Keratinocyte (primary cell): ENCODE measurements at regions not wholly inside any gene's neighbourhood (a gene's known extent, or its start where the extent isn't known, plus 50 kb on each side); places are given as distances from the start of the nearest gene placed in this dataset.

Experiments
- DNase-seq: peaks from one replicate; pipeline ENCODE4 v3.0.0-alpha.2; 2011; ENCODE audit warnings: low read depth, missing footprints, low spot score
- FAIRE-seq: peaks from 2 replicates; lab custom pipeline; 2011; peaks lifted over from hg19 to GRCh38; lab: Jason Lieb, UNC
- H2AFZ ChIP-seq: 2 replicates; pipeline ENCODE4 v1.6.0; 2012; ENCODE audit warnings: low read length, control low read depth, inconsistent platforms; ENCODE audit not compliant: control insufficient read depth
- H3K27ac ChIP-seq: 2 replicates; pipeline ENCODE4 v1.5.1; 2011; ENCODE audit warnings: low read length; ENCODE audit not compliant: control insufficient read depth, insufficient read depth
- H3K27me3 ChIP-seq: 3 replicates; pipeline ENCODE4 v1.6.0; 2011; ENCODE audit warnings: low read length; ENCODE audit not compliant: control insufficient read depth, insufficient read depth; ENCODE audit errors: extremely low read depth
- H3K36me3 ChIP-seq, 2 experiments: 2 replicates in 1 of 2; 3 replicates in 1 of 2; pipeline ENCODE4 v1.5.1; 2011; ENCODE audit warnings: low read length in 2 of 2, mild to moderate bottlenecking in 1 of 2; ENCODE audit not compliant: control insufficient read depth in 2 of 2, insufficient read depth in 2 of 2; ENCODE audit errors: extremely low read depth in 1 of 2
- H3K4me1 ChIP-seq: 3 replicates; pipeline ENCODE4 v1.5.1; 2011; ENCODE audit warnings: low read length; ENCODE audit not compliant: control insufficient read depth, insufficient read depth; ENCODE audit errors: extremely low read depth
- H3K4me2 ChIP-seq: 3 replicates; pipeline ENCODE4 v1.6.0; 2011; ENCODE audit warnings: low read depth, low read length; ENCODE audit not compliant: control insufficient read depth, insufficient read depth; ENCODE audit errors: extremely low read depth
- H3K4me3 ChIP-seq, 3 experiments: fragments of 200-600 bp in 1 of 3; sonication (generic) in 1 of 3; 2 replicates in 2 of 3; 3 replicates in 1 of 3; pipeline ENCODE4 v1.5.1; 2011 to 2016; ENCODE audit warnings: low read length in 3 of 3, mild to moderate bottlenecking in 3 of 3, control low read depth in 2 of 3, inconsistent platforms in 1 of 3, low read depth in 1 of 3, mixed read lengths in 1 of 3, mixed run types in 1 of 3, moderate library complexity in 1 of 3; ENCODE audit not compliant: control insufficient read depth in 2 of 3, insufficient read depth in 2 of 3; ENCODE audit errors: extremely low read depth in 1 of 3
- H3K79me2 ChIP-seq: 2 replicates; pipeline ENCODE4 v1.6.0; 2012; ENCODE audit warnings: low read length; ENCODE audit not compliant: control insufficient read depth, insufficient read depth
- H3K9ac ChIP-seq: 3 replicates; pipeline ENCODE4 v1.6.0; 2011; ENCODE audit warnings: low read length; ENCODE audit not compliant: control insufficient read depth, insufficient read depth; ENCODE audit errors: extremely low read depth
- H3K9me1 ChIP-seq: 3 replicates; pipeline ENCODE4 v1.6.0; 2011; ENCODE audit warnings: low read length; ENCODE audit not compliant: control insufficient read depth, insufficient read depth; ENCODE audit errors: extremely low read depth
- H3K9me3 ChIP-seq: 2 replicates; pipeline ENCODE4 v1.5.1; 2012; ENCODE audit warnings: low read depth, low read length; ENCODE audit not compliant: control insufficient read depth
- H4K20me1 ChIP-seq: 3 replicates; pipeline ENCODE4 v1.6.0; 2011; ENCODE audit warnings: low read length; ENCODE audit not compliant: control insufficient read depth, insufficient read depth; ENCODE audit errors: extremely low read depth
- CTCF ChIP-seq, 3 experiments: IDR thresholded peaks in 1 of 3; conservative IDR thresholded peaks in 1 of 3; optimal IDR thresholded peaks in 1 of 3; 2 replicates in 2 of 3; 3 replicates in 1 of 3; pipeline versions ENCODE3 to v1.5.1; 2011; ENCODE audit warnings: low read length in 3 of 3, mild to moderate bottlenecking in 3 of 3, moderate library complexity in 2 of 3, control low read depth in 1 of 3, inconsistent platforms in 1 of 3; ENCODE audit not compliant: insufficient read depth in 2 of 3; ENCODE audit errors: extremely low read depth in 1 of 3
- EZH2 ChIP-seq: IDR thresholded peaks from one replicate; pipeline ENCODE4 v1.6.1; 2012; ENCODE audit warnings: inconsistent platforms, mild to moderate bottlenecking, low read length, moderate library complexity
- dilution Hi-C: fragments of 300-500 bp; cut with MboI; formaldehyde crosslinking; loops from one replicate; pipeline ENCODE4 v1.7.0; 2020; ENCODE audit warnings: low sequenced_read_pairs; ENCODE audit not compliant: extremely low pct_ligation_motif_present

- H3K4me2 ChIP-seq, result no peak overlapping the region
- no peak for FAIRE-seq
- no peaks in the 10 kb centered on the region for H4K20me1 ChIP-seq
Measured at GRCh38 chr2:177068967-177069366, 143.6 kb upstream of the HNRNPA3 start.

GRCh38 chr2:177072090-177072489, 140.5 kb upstream of the HNRNPA3 start:
- Histone ChIP-seq H3K9me1 (no peaks in the 10 kb centered on the region), H3K27ac (no peak overlapping the region), H3K4me3 (no peak overlapping the region), H3K4me1 (no peaks in the 10 kb centered on the region), H3K27me3 (no peaks in the 10 kb centered on the region), H4K20me1 (no peaks in the 10 kb centered on the region), H3K9ac (no peak overlapping the region), H3K36me3 (no peaks in the 10 kb centered on the region), H3K9me3 (no peaks in the 10 kb centered on the region), H2AFZ (no peak overlapping the region), H3K79me2 (no peaks in the 10 kb centered on the region), H3K4me2 (no peak overlapping the region)
- FAIRE-seq (no peak), DNase-seq (no peak)
- TF ChIP-seq EZH2 (no peak), CTCF (optimal IDR thresholded peaks at IDR 0.05 in 1 of 3, IDR thresholded peaks at IDR 0.05 in 1 of 3, conservative IDR thresholded peaks at IDR 0.05 in 1 of 3; ENCODE audit: extremely low read depth in 1 of 3, insufficient read depth in 2 of 3, low read length in 3 of 3) (no peak)
- dilution Hi-C loops, result no loop called here

More at GRCh38 chr2:177068967-177069366, 143.6 kb upstream of the HNRNPA3 start:
- Histone ChIP-seq H3K27ac (no peak overlapping the region), H2AFZ (no peak overlapping the region), H3K4me1 (no peaks in the 10 kb centered on the region), H3K36me3 (no peaks in the 10 kb centered on the region), H3K79me2 (no peaks in the 10 kb centered on the region), H3K9me3 (no peaks in the 10 kb centered on the region), H3K9ac (no peak overlapping the region), H3K4me3 (no peak overlapping the region), H3K27me3 (no peaks in the 10 kb centered on the region), H3K9me1 (no peaks in the 10 kb centered on the region)
- dilution Hi-C loops, result no loop called here
- no peak for TF ChIP-seq EZH2
- DNase-seq, result no peak

- no peak overlapping the region for H3K9ac ChIP-seq
- H4K20me1 ChIP-seq, result no peaks in the 10 kb centered on the region
- no peaks in the 10 kb centered on the region for H3K4me1 ChIP-seq
- H3K4me2 ChIP-seq, result no peak overlapping the region
- no peak overlapping the region for H2AFZ ChIP-seq
- FAIRE-seq, result no peak
- H3K4me3 ChIP-seq, result no peak overlapping the region
- no peak for DNase-seq
- H3K9me1 ChIP-seq, result no peaks in the 10 kb centered on the region
- no peaks in the 10 kb centered on the region for H3K36me3 ChIP-seq
- no peaks in the 10 kb centered on the region for H3K79me2 ChIP-seq
- TF ChIP-seq CTCF (optimal IDR thresholded peaks at IDR 0.05 in 1 of 3, IDR thresholded peaks at IDR 0.05 in 1 of 3, conservative IDR thresholded peaks at IDR 0.05 in 1 of 3; ENCODE audit: extremely low read depth in 1 of 3, insufficient read depth in 2 of 3, low read length in 3 of 3) (no peak), EZH2 (no peak)
- H3K27ac ChIP-seq, result no peak overlapping the region
- dilution Hi-C loops, result no loop called here
- no peaks in the 10 kb centered on the region for H3K9me3 ChIP-seq
- no peaks in the 10 kb centered on the region for H3K27me3 ChIP-seq
Measured at GRCh38 chr2:177073611-177074010, 139.0 kb upstream of the HNRNPA3 start.
